IPS DF 6.9 (cell line): ENCODE measurements at regions not wholly inside any gene's neighbourhood (a gene's known extent, or its start where the extent isn't known, plus 50 kb on each side); places are given as distances from the start of the nearest gene placed in this dataset.
A peak's percentile ranks its signal among the peaks of the same experiment; 100 is the strongest.

ENCODE experiments used
- DNase-seq: peaks from one replicate; pipeline ENCODE4 v3.0.0-alpha.2; 2013; ENCODE audit warnings: low read depth, low spot score
- H3K27ac ChIP-seq: one replicate; pipeline ENCODE4 v1.5.1; 2013; ENCODE audit warnings: low read length, control low read depth
- H3K27me3 ChIP-seq: 2 replicates; pipeline ENCODE4 v1.6.1; 2013; ENCODE audit warnings: mild to moderate bottlenecking, low read length; ENCODE audit not compliant: control insufficient read depth, insufficient read depth
- H3K36me3 ChIP-seq: 2 replicates; pipeline ENCODE4 v1.6.1; 2013; ENCODE audit warnings: low read length; ENCODE audit not compliant: control insufficient read depth, insufficient read depth
- H3K4me1 ChIP-seq: 2 replicates; pipeline ENCODE4 v1.6.1; 2013; ENCODE audit warnings: low read length; ENCODE audit not compliant: control insufficient read depth, insufficient read depth
- H3K4me3 ChIP-seq: 2 replicates; pipeline ENCODE4 v1.5.1; 2013; ENCODE audit warnings: mild to moderate bottlenecking, low read length
- H3K9me3 ChIP-seq: 2 replicates; pipeline ENCODE4 v1.6.1; 2013; ENCODE audit warnings: low read length, inconsistent platforms; ENCODE audit not compliant: control insufficient read depth, insufficient read depth
- WGBS: extraction: QIAGEN DNeasy Blood & Tissue Kit; methylation state at CpG from one replicate; pipeline ENCODE4 v1.1.7; 2013; ENCODE audit warnings: mixed read lengths, missing lambda C conversion rate; ENCODE audit not compliant: insufficient read length, insufficient coverage; 5-methylcytosine and 5-hydroxymethylcytosine counted together

GRCh38 chr10:44301781-44302355 is 83.0 kb downstream of the CXCL12 start:
- Histone ChIP-seq H3K4me3 (no peak overlapping the region), H3K9me3 (no peaks in the 10 kb centered on the region), H3K4me1 (no peaks in the 10 kb centered on the region; the same call in 1 of the 2 replicates), H3K27ac (no peak overlapping the region), H3K27me3 (no peaks in the 10 kb centered on the region; the same call in 1 of the 2 replicates), H3K36me3 (no peaks in the 10 kb centered on the region)
- no peak for DNase-seq
- no CpG with 5 or more reads among the region's 6 CpGs for WGBS

GRCh38 chr10:44300666-44301649 is 83.9 kb downstream of the CXCL12 start:
- no peak overlapping the region for H3K4me3 ChIP-seq
- no peaks in the 10 kb centered on the region; the same call in 1 of the 2 replicates for H3K4me1 ChIP-seq
- H3K27ac ChIP-seq: no peak overlapping the region
- H3K27me3 ChIP-seq: no peaks in the 10 kb centered on the region; the same call in 1 of the 2 replicates
- no peak for DNase-seq
- H3K9me3 ChIP-seq: no peaks in the 10 kb centered on the region
- no peaks in the 10 kb centered on the region for H3K36me3 ChIP-seq
- WGBS: no CpG with 5 or more reads among the region's 7 CpGs

- WGBS: no CpG with 5 or more reads among the region's 4 CpGs
- H3K4me1 ChIP-seq: peaks cover 2% of the 10 kb centered on the region; the same call in 1 of the 2 replicates
- no peaks in the 10 kb centered on the region; the same call in 1 of the 2 replicates for H3K27me3 ChIP-seq
- no peak overlapping the region for H3K27ac ChIP-seq
- H3K4me3 ChIP-seq: no peak overlapping the region
- DNase-seq: no peak
- H3K36me3 ChIP-seq: no peaks in the 10 kb centered on the region
- H3K9me3 ChIP-seq: no peaks in the 10 kb centered on the region
Observed at GRCh38 chr10:44298713-44299112, 86.2 kb downstream of the CXCL12 start.

GRCh38 chr10:44297963-44298362 is 86.9 kb downstream of the CXCL12 start:
- WGBS: no CpG with 5 or more reads among the region's 6 CpGs
- H3K9me3 ChIP-seq: no peaks in the 10 kb centered on the region
- no peaks in the 10 kb centered on the region; the same call in 1 of the 2 replicates for H3K27me3 ChIP-seq
- H3K36me3 ChIP-seq: no peaks in the 10 kb centered on the region
- peak overlapping the region; percentile 55 for H3K27ac ChIP-seq
- H3K4me1 ChIP-seq: peaks cover 4% of the 10 kb centered on the region; the same call in 1 of the 2 replicates
- DNase-seq: no peak
- no peak overlapping the region for H3K4me3 ChIP-seq

GRCh38 chr10:44295644-44296241 is 89.2 kb downstream of the CXCL12 start:
- Histone ChIP-seq H3K27ac (no peak overlapping the region), H3K4me1 (peaks cover 4% of the 10 kb centered on the region; the same call in 1 of the 2 replicates), H3K9me3 (no peaks in the 10 kb centered on the region), H3K4me3 (no peak overlapping the region), H3K27me3 (no peaks in the 10 kb centered on the region; the same call in 1 of the 2 replicates), H3K36me3 (no peaks in the 10 kb centered on the region)
- WGBS: no CpG with 5 or more reads among the region's 3 CpGs
- no peak for DNase-seq

- no peak for DNase-seq
- H3K27ac ChIP-seq: no peak overlapping the region
- H3K4me1 ChIP-seq: peaks cover 4% of the 10 kb centered on the region; the same call in 1 of the 2 replicates
- H3K36me3 ChIP-seq: no peaks in the 10 kb centered on the region
- no peak overlapping the region for H3K4me3 ChIP-seq
- no peaks in the 10 kb centered on the region for H3K27me3 ChIP-seq
- WGBS: no CpG with 5 or more reads among the region's 9 CpGs
- no peaks in the 10 kb centered on the region for H3K9me3 ChIP-seq
Observed at GRCh38 chr10:44294726-44295412, 90.0 kb downstream of the CXCL12 start.

GRCh38 chr10:44293842-44294241 is 91.1 kb downstream of the CXCL12 start:
- no peaks in the 10 kb centered on the region for H3K27me3 ChIP-seq
- H3K9me3 ChIP-seq: no peaks in the 10 kb centered on the region
- no peak overlapping the region for H3K4me3 ChIP-seq
- no peak for DNase-seq
- H3K36me3 ChIP-seq: no peaks in the 10 kb centered on the region
- H3K27ac ChIP-seq: no peak overlapping the region
- H3K4me1 ChIP-seq: peaks cover 4% of the 10 kb centered on the region; the same call in 1 of the 2 replicates
- no CpG with 5 or more reads among the region's 7 CpGs for whole genome bisulfite sequencing

- no peaks in the 10 kb centered on the region for H3K9me3 ChIP-seq
- H3K36me3 ChIP-seq: no peaks in the 10 kb centered on the region
- H3K4me1 ChIP-seq: peaks cover 4% of the 10 kb centered on the region; the same call in 1 of the 2 replicates
- H3K27me3 ChIP-seq: no peaks in the 10 kb centered on the region
- peak overlapping the region; percentile 20; the same call in 1 of the 2 replicates for H3K4me3 ChIP-seq
- no peak overlapping the region for H3K27ac ChIP-seq
- WGBS: no CpG with 5 or more reads among the region's 26 CpGs
- DNase-seq: no peak
Observed at GRCh38 chr10:44293306-44293778, 91.6 kb downstream of the CXCL12 start.

- Histone ChIP-seq H3K27me3 (no peaks in the 10 kb centered on the region), H3K27ac (no peak overlapping the region), H3K4me3 (no peak overlapping the region; the same call in 1 of the 2 replicates), H3K9me3 (no peaks in the 10 kb centered on the region), H3K4me1 (peaks cover 4% of the 10 kb centered on the region; the same call in 1 of the 2 replicates), H3K36me3 (no peaks in the 10 kb centered on the region)
- WGBS: no CpG with 5 or more reads among the region's 35 CpGs
- no peak for DNase-seq
Observed at GRCh38 chr10:44292390-44293002, 92.4 kb downstream of the CXCL12 start.
